ENCODE measurements at regions not wholly inside any gene's neighbourhood (a gene's known extent, or its start where the extent isn't known, plus 50 kb on each side); places are given as distances from the start of the nearest gene placed in this dataset.

GRCh38 chr10:36358736-36359135 lies 716.6 kb upstream of the FZD8 start:
- no peaks in the 10 kb centered on the region for H3K9me3 ChIP-seq (ENCODE audit: insufficient read depth, low read length)
- H3K4me1 ChIP-seq (ENCODE audit: low read length), result no peaks in the 10 kb centered on the region
- H2AFZ ChIP-seq (ENCODE audit: low read depth, low read length), result no peak overlapping the region
- TF ChIP-seq CTCF (IDR thresholded peaks at IDR 0.05; ENCODE audit: low read depth, low read length) (no peak), EZH2phosphoT487 (IDR thresholded peaks at IDR 0.05; ENCODE audit: low read depth) (no peak)
- H3K9ac ChIP-seq (ENCODE audit: low read length), result no peak overlapping the region
- no peaks in the 10 kb centered on the region for H3K36me3 ChIP-seq (replicated peaks; ENCODE audit: low read depth, low read length)
- no peaks in the 10 kb centered on the region for H3K27me3 ChIP-seq (ENCODE audit: low read depth, low read length)
- H3K4me3 ChIP-seq (ENCODE audit: low read length), result no peak overlapping the region
- no peaks in the 10 kb centered on the region for H3K79me2 ChIP-seq (ENCODE audit: low read length)
- no peak overlapping the region for H3K4me2 ChIP-seq (ENCODE audit: low read length)
- H4K20me1 ChIP-seq (ENCODE audit: insufficient read depth, low read length), result no peaks in the 10 kb centered on the region
- H3K27ac ChIP-seq (ENCODE audit: low read length), result no peak overlapping the region

- no peaks in the 10 kb centered on the region for H3K79me2 ChIP-seq (ENCODE audit: low read length)
These were observed 712.5 kb upstream of the FZD8 start for GRCh38 chr10:36354633-36355032.

GRCh38 chr10:36351159-36351558 lies 709.1 kb upstream of the FZD8 start:
- H3K36me3 ChIP-seq (replicated peaks; ENCODE audit: low read depth, low read length), result no peaks in the 10 kb centered on the region
- H3K27me3 ChIP-seq (ENCODE audit: low read depth, low read length), result no peaks in the 10 kb centered on the region
- no peak overlapping the region for H3K9ac ChIP-seq (ENCODE audit: low read length)
- no peak overlapping the region for H2AFZ ChIP-seq (ENCODE audit: low read depth, low read length)
- no peak for TF ChIP-seq EZH2phosphoT487 (IDR thresholded peaks at IDR 0.05; ENCODE audit: low read depth)
- TF ChIP-seq CTCF (IDR thresholded peaks at IDR 0.05; ENCODE audit: low read depth, low read length), result no peak
- H3K4me2 ChIP-seq (ENCODE audit: low read length), result no peak overlapping the region
- H3K27ac ChIP-seq (ENCODE audit: low read length), result no peak overlapping the region
- H3K4me3 ChIP-seq (ENCODE audit: low read length), result no peak overlapping the region
- H4K20me1 ChIP-seq (ENCODE audit: insufficient read depth, low read length), result no peaks in the 10 kb centered on the region
- no peaks in the 10 kb centered on the region for H3K79me2 ChIP-seq (ENCODE audit: low read length)
- H3K4me1 ChIP-seq (ENCODE audit: low read length), result no peaks in the 10 kb centered on the region
- no peaks in the 10 kb centered on the region for H3K9me3 ChIP-seq (ENCODE audit: insufficient read depth, low read length)

More at GRCh38 chr10:36354633-36355032, 712.5 kb upstream of the FZD8 start:
- TF ChIP-seq CTCF (IDR thresholded peaks at IDR 0.05; ENCODE audit: low read depth, low read length) (no peak), EZH2phosphoT487 (IDR thresholded peaks at IDR 0.05; ENCODE audit: low read depth) (no peak)
- H3K27ac ChIP-seq (ENCODE audit: low read length), result no peak overlapping the region
- H3K27me3 ChIP-seq (ENCODE audit: low read depth, low read length), result no peaks in the 10 kb centered on the region
- no peak overlapping the region for H3K9ac ChIP-seq (ENCODE audit: low read length)
- H2AFZ ChIP-seq (ENCODE audit: low read depth, low read length), result no peak overlapping the region
- H4K20me1 ChIP-seq (ENCODE audit: insufficient read depth, low read length), result no peaks in the 10 kb centered on the region
- no peaks in the 10 kb centered on the region for H3K36me3 ChIP-seq (replicated peaks; ENCODE audit: low read depth, low read length)
- H3K4me2 ChIP-seq (ENCODE audit: low read length), result no peak overlapping the region
- no peaks in the 10 kb centered on the region for H3K9me3 ChIP-seq (ENCODE audit: insufficient read depth, low read length)
- H3K4me3 ChIP-seq (ENCODE audit: low read length), result no peak overlapping the region
- H3K4me1 ChIP-seq (ENCODE audit: low read length), result no peaks in the 10 kb centered on the region

GRCh38 chr10:36349445-36350078 lies 707.5 kb upstream of the FZD8 start:
- Histone ChIP-seq H3K4me3 (ENCODE audit: low read length) (no peak overlapping the region), H3K27ac (ENCODE audit: low read length) (no peak overlapping the region), H3K4me1 (ENCODE audit: low read length) (no peaks in the 10 kb centered on the region), H3K79me2 (ENCODE audit: low read length) (no peaks in the 10 kb centered on the region), H3K27me3 (ENCODE audit: low read depth, low read length) (no peaks in the 10 kb centered on the region), H3K9me3 (ENCODE audit: insufficient read depth, low read length) (no peaks in the 10 kb centered on the region), H2AFZ (ENCODE audit: low read depth, low read length) (no peak overlapping the region), H4K20me1 (ENCODE audit: insufficient read depth, low read length) (no peaks in the 10 kb centered on the region), H3K9ac (ENCODE audit: low read length) (no peak overlapping the region), H3K36me3 (replicated peaks; ENCODE audit: low read depth, low read length) (no peaks in the 10 kb centered on the region), H3K4me2 (ENCODE audit: low read length) (no peak overlapping the region)
- TF ChIP-seq EZH2phosphoT487 (IDR thresholded peaks at IDR 0.05; ENCODE audit: low read depth), result no peak
- no peak for TF ChIP-seq CTCF (IDR thresholded peaks at IDR 0.05; ENCODE audit: low read depth, low read length)

All from OCI-LY3 (cell line).